Hypothalamus (tissue), 51 donors: ENCODE measurements at regions not wholly inside any gene's neighbourhood (a gene's known extent, or its start where the extent isn't known, plus 50 kb on each side); places are given as distances from the start of the nearest gene placed in this dataset.
"Not testable (repeated sequence)": the region's sequence is repeated elsewhere in the genome, so short reads cannot be mapped to it uniquely, and the experiment has no call there.

Experiments
- DNase-seq, 51 donors: peaks; one replicate each; lab custom pipeline; 2025; lab: John Stamatoyannopoulos, UW

GRCh38 chrX:10676235-10676957, 56.0 kb upstream of the MID1 start:
- peak in 2 of 51 donors; percentile 0 for DNase-seq

GRCh38 chrX:10677490-10677889, 57.1 kb upstream of the MID1 start:
- peak in 21 of 51 donors; percentile 0 to 30 (median 5) for DNase-seq

GRCh38 chrX:10679387-10679786, 59.0 kb upstream of the MID1 start:
- DNase-seq = no peak

GRCh38 chrX:10681167-10681566, 60.8 kb upstream of the MID1 start:
- peak in 1 of 51 donors; percentile 0 for DNase-seq

GRCh38 chrX:10683631-10684030, 63.2 kb upstream of the MID1 start:
- not testable (repeated sequence) for DNase-seq

GRCh38 chrX:10685923-10686595, 65.7 kb upstream of the MID1 start:
- no peak for DNase-seq

- DNase-seq = not testable (repeated sequence)
Measured at GRCh38 chrX:10691751-10692150, 71.4 kb upstream of the MID1 start.

GRCh38 chrX:10697616-10698317, 77.4 kb upstream of the MID1 start:
- no peak for DNase-seq

GRCh38 chrX:10698318-10698640, 77.9 kb upstream of the MID1 start:
- no peak for DNase-seq

GRCh38 chrX:10702031-10702430, 81.6 kb upstream of the MID1 start:
- DNase-seq = no peak

GRCh38 chrX:10706342-10706741, 86.0 kb upstream of the MID1 start:
- DNase-seq = not testable (repeated sequence)

- DNase-seq = no peak
Measured at GRCh38 chrX:10707773-10708172, 87.4 kb upstream of the MID1 start.

- no peak for DNase-seq
Measured at GRCh38 chrX:10709276-10709675, 88.9 kb upstream of the MID1 start.

GRCh38 chrX:10714531-10714930, 94.1 kb upstream of the MID1 start:
- no peak for DNase-seq

- peak in 36 of 51 donors; percentile 0 to 50 (median 7) for DNase-seq
Measured at GRCh38 chrX:10722851-10723250, 102.5 kb upstream of the MID1 start.

GRCh38 chrX:10725071-10725470, 104.7 kb upstream of the MID1 start:
- no peak for DNase-seq

- peak in 5 of 51 donors; percentile 0 to 1 (median 0) for DNase-seq
Measured at GRCh38 chrX:10726647-10727046, 106.3 kb upstream of the MID1 start.

GRCh38 chrX:10728806-10729389, 108.5 kb upstream of the MID1 start:
- no peak for DNase-seq

GRCh38 chrX:10739426-10739825, 119.0 kb upstream of the MID1 start:
- no peak for DNase-seq

GRCh38 chrX:10741003-10741402, 120.6 kb upstream of the MID1 start:
- no peak for DNase-seq

- DNase-seq = no peak
Measured at GRCh38 chrX:10741550-10741949, 121.2 kb upstream of the MID1 start.
